C4-2B (cell line): ENCODE measurements at regions not wholly inside any gene's neighbourhood (a gene's known extent, or its start where the extent isn't known, plus 50 kb on each side); places are given as distances from the start of the nearest gene placed in this dataset.

Experiments used
- H3K27ac ChIP-seq: fragments of 450-650 bp; 2 replicates; pipeline ENCODE4 v1.5.1; 2017
- CTCF ChIP-seq: fragments of 450-650 bp; conservative IDR thresholded peaks from 2 replicates; pipeline ENCODE4 v1.5.1; 2017; ENCODE audit warnings: mild to moderate bottlenecking
- ZFX ChIP-seq: fragments of 450-650 bp; IDR thresholded peaks from 2 replicates; pipeline ENCODE4 v1.6.1; 2017

GRCh38 chr22:49212002-49212401, 615.7 kb downstream of the BRD1 start:
- H3K27ac ChIP-seq: no peak overlapping the region

GRCh38 chr22:49211176-49211575, 616.5 kb downstream of the BRD1 start:
- TF ChIP-seq ZFX (no peak), CTCF (no peak)
- no peak overlapping the region for H3K27ac ChIP-seq

More at GRCh38 chr22:49212002-49212401, 615.7 kb downstream of the BRD1 start:
- TF ChIP-seq CTCF (no peak), ZFX (no peak)

GRCh38 chr22:49210606-49211005, 617.1 kb downstream of the BRD1 start:
- TF ChIP-seq ZFX (no peak), CTCF (no peak)
- H3K27ac ChIP-seq: no peak overlapping the region

GRCh38 chr22:49209452-49210195, 618.0 kb downstream of the BRD1 start:
- TF ChIP-seq CTCF (no peak), ZFX (no peak)
- H3K27ac ChIP-seq: no peak overlapping the region

GRCh38 chr22:49208768-49209252, 618.9 kb downstream of the BRD1 start:
- H3K27ac ChIP-seq: no peak overlapping the region
- TF ChIP-seq ZFX (no peak), CTCF (no peak)

GRCh38 chr22:49208004-49208402, 619.7 kb downstream of the BRD1 start:
- no peak overlapping the region for H3K27ac ChIP-seq
- TF ChIP-seq ZFX (no peak), CTCF (no peak)
